GM12873 (cell line): ENCODE measurements at regions not wholly inside any gene's neighbourhood (a gene's known extent, or its start where the extent isn't known, plus 50 kb on each side); places are given as distances from the start of the nearest gene placed in this dataset.

ENCODE experiments used
- CTCF ChIP-seq: IDR thresholded peaks from 2 replicates; pipeline ENCODE4 v1.5.1; 2012; ENCODE audit warnings: low read depth, mild to moderate bottlenecking, moderate library complexity, low read length, control low read depth; ENCODE audit not compliant: insufficient read depth; ENCODE audit errors: missing control alignments

GRCh38 chr3:10575601-10576160, 70.3 kb upstream of the ATP2B2 start:
- no peak for TF ChIP-seq CTCF

- TF ChIP-seq CTCF = no peak
Observed at GRCh38 chr3:10577486-10577885, 72.1 kb upstream of the ATP2B2 start.

- no peak for TF ChIP-seq CTCF
Observed at GRCh38 chr3:10580426-10580825, 75.0 kb upstream of the ATP2B2 start.

- TF ChIP-seq CTCF = no peak
Observed at GRCh38 chr3:10581251-10581650, 75.9 kb upstream of the ATP2B2 start.

GRCh38 chr3:10581716-10582115, 76.3 kb upstream of the ATP2B2 start:
- no peak for TF ChIP-seq CTCF

GRCh38 chr3:10582733-10583132, 77.3 kb upstream of the ATP2B2 start:
- no peak for TF ChIP-seq CTCF

- no peak for TF ChIP-seq CTCF
Observed at GRCh38 chr3:10583798-10584708, 78.7 kb upstream of the ATP2B2 start.
